Vagina (tissue), 2 donors: ENCODE measurements at regions not wholly inside any gene's neighbourhood (a gene's known extent, or its start where the extent isn't known, plus 50 kb on each side); places are given as distances from the start of the nearest gene placed in this dataset.

Experiments used
- DNase-seq, 2 donors: peaks; one replicate each; pipeline ENCODE4 v3.0.0-alpha.2; 2017; ENCODE audit errors: extremely low spot score in 2 of 2
- H3K27ac ChIP-seq: fragments of 200-600 bp; sonication (generic); one replicate; pipeline ENCODE4 v1.5.1; 2019
- H3K27me3 ChIP-seq: fragments of 200-600 bp; sonication (generic); one replicate; pipeline ENCODE4 v1.5.1; 2019
- H3K36me3 ChIP-seq, 2 donors: fragments of 200-600 bp; sonication (generic); one replicate each; pipeline ENCODE4 v1.5.1; 2017 to 2019
- H3K4me1 ChIP-seq: fragments of 200-600 bp; sonication (generic); one replicate; pipeline ENCODE4 v1.5.1; 2019
- H3K4me3 ChIP-seq, 2 donors: fragments of 200-600 bp; sonication (generic); 1 replicate in 1 of 2; 2 replicates in 1 of 2; pipeline ENCODE4 v1.5.1; 2016 to 2019
- H3K9me3 ChIP-seq: fragments of 200-600 bp; sonication (generic); one replicate; pipeline ENCODE4 v1.5.1; 2019
- CTCF ChIP-seq, 3 experiments: fragments of 450-650 bp in 2 of 3; fragments of 200-600 bp in 1 of 3; sonication (generic) in 1 of 3; IDR thresholded peaks; one replicate each; pipeline ENCODE4 v1.5.1; 2017 to 2019; ENCODE audit warnings: antibody characterized with exemption in 3 of 3, mild to moderate bottlenecking in 2 of 3, moderate library complexity in 2 of 3
- POLR2A ChIP-seq, 2 donors: fragments of 450-650 bp; IDR thresholded peaks; one replicate each; pipeline ENCODE4 v1.6.1; 2017; ENCODE audit warnings: antibody characterized with exemption in 2 of 2, mild to moderate bottlenecking in 2 of 2, moderate library complexity in 2 of 2
- POLR2AphosphoS5 ChIP-seq, 2 donors: sonication (generic); formaldehyde crosslinking; IDR thresholded peaks; one replicate each; pipeline ENCODE4 v1.9.0; 2017; ENCODE audit warnings: antibody characterized with exemption in 2 of 2, mild to moderate bottlenecking in 2 of 2, low read depth in 1 of 2; ENCODE audit not compliant: insufficient read depth in 1 of 2
- intact Hi-C: fragments of 100-400 bp; cut with DNase I; formaldehyde crosslinking; loops from one replicate; pipeline ENCODE4 v1.15.1; 2023

- Histone ChIP-seq H3K9me3 (no peaks in the 10 kb centered on the region), H3K4me1 (peaks cover 7% of the 10 kb centered on the region), H3K36me3 (no peaks in the 10 kb centered on the region), H3K27ac (no peak overlapping the region), H3K4me3 (no peak overlapping the region), H3K27me3 (no peaks in the 10 kb centered on the region)
- DNase-seq: no peak
- intact Hi-C loops: no loop called here
- no peak for TF ChIP-seq POLR2A (IDR thresholded peaks at IDR 0.05)
- TF ChIP-seq POLR2AphosphoS5 (IDR thresholded peaks at IDR 0.05; ENCODE audit: insufficient read depth in 1 of 2, low read depth in 1 of 2): no peak
- no peak for TF ChIP-seq CTCF (IDR thresholded peaks at IDR 0.05)
Observed at GRCh38 chr1:220430586-220430985, 97.3 kb upstream of the MARK1 start.

GRCh38 chr1:220430059-220430458, 97.9 kb upstream of the MARK1 start:
- H3K27me3 ChIP-seq: no peaks in the 10 kb centered on the region
- TF ChIP-seq POLR2AphosphoS5 (IDR thresholded peaks at IDR 0.05; ENCODE audit: insufficient read depth in 1 of 2, low read depth in 1 of 2): no peak
- TF ChIP-seq CTCF (IDR thresholded peaks at IDR 0.05): no peak
- TF ChIP-seq POLR2A (IDR thresholded peaks at IDR 0.05): no peak
- no peak for DNase-seq
- no peak overlapping the region for H3K4me3 ChIP-seq
- peaks cover 7% of the 10 kb centered on the region for H3K4me1 ChIP-seq
- no peak overlapping the region for H3K27ac ChIP-seq
- H3K9me3 ChIP-seq: no peaks in the 10 kb centered on the region
- H3K36me3 ChIP-seq: no peaks in the 10 kb centered on the region
- intact Hi-C loops: no loop called here

- intact Hi-C loops: no loop called here
- Histone ChIP-seq H3K36me3 (no peaks in the 10 kb centered on the region), H3K27ac (no peak overlapping the region), H3K9me3 (no peaks in the 10 kb centered on the region), H3K27me3 (no peaks in the 10 kb centered on the region), H3K4me1 (peaks cover 7% of the 10 kb centered on the region), H3K4me3 (no peak overlapping the region)
- DNase-seq: no peak
- TF ChIP-seq CTCF (IDR thresholded peaks at IDR 0.05): no peak
- no peak for TF ChIP-seq POLR2A (IDR thresholded peaks at IDR 0.05)
- no peak for TF ChIP-seq POLR2AphosphoS5 (IDR thresholded peaks at IDR 0.05; ENCODE audit: insufficient read depth in 1 of 2, low read depth in 1 of 2)
Observed at GRCh38 chr1:220426989-220427388, 100.9 kb upstream of the MARK1 start.

- DNase-seq: no peak
- Histone ChIP-seq H3K36me3 (no peaks in the 10 kb centered on the region), H3K9me3 (no peaks in the 10 kb centered on the region), H3K27me3 (no peaks in the 10 kb centered on the region), H3K4me3 (no peak overlapping the region), H3K4me1 (peaks cover 7% of the 10 kb centered on the region), H3K27ac (no peak overlapping the region)
- intact Hi-C loops: no loop called here
- no peak for TF ChIP-seq POLR2AphosphoS5 (IDR thresholded peaks at IDR 0.05; ENCODE audit: insufficient read depth in 1 of 2, low read depth in 1 of 2)
- no peak for TF ChIP-seq CTCF (IDR thresholded peaks at IDR 0.05)
- TF ChIP-seq POLR2A (IDR thresholded peaks at IDR 0.05): no peak
Observed at GRCh38 chr1:220425852-220426251, 102.1 kb upstream of the MARK1 start.

- no peaks in the 10 kb centered on the region for H3K27me3 ChIP-seq
- H3K4me1 ChIP-seq: no peaks in the 10 kb centered on the region
- no peak for DNase-seq
- H3K27ac ChIP-seq: no peak overlapping the region
- TF ChIP-seq POLR2AphosphoS5 (IDR thresholded peaks at IDR 0.05; ENCODE audit: insufficient read depth in 1 of 2, low read depth in 1 of 2) (no peak), CTCF (IDR thresholded peaks at IDR 0.05) (no peak), POLR2A (IDR thresholded peaks at IDR 0.05) (no peak)
- no peaks in the 10 kb centered on the region for H3K9me3 ChIP-seq
- H3K4me3 ChIP-seq: no peak overlapping the region
- intact Hi-C loops: no loop called here
- no peaks in the 10 kb centered on the region for H3K36me3 ChIP-seq
Observed at GRCh38 chr1:220421508-220421907, 106.4 kb upstream of the MARK1 start.
